GM23338 (cell line): ENCODE measurements at regions not wholly inside any gene's neighbourhood (a gene's known extent, or its start where the extent isn't known, plus 50 kb on each side); places are given as distances from the start of the nearest gene placed in this dataset.
"Not testable (repeated sequence)": the region's sequence is repeated elsewhere in the genome, so short reads cannot be mapped to it uniquely, and the experiment has no call there.

Experiments used
- CREB1 ChIP-seq: fragments of 250-450 bp; sonication (Bioruptor Pico); IDR thresholded peaks from 2 replicates; pipeline ENCODE4 v1.5.0; 2020; ENCODE audit warnings: low read depth, mild to moderate bottlenecking, moderate library complexity
- EZH2 ChIP-seq: fragments of 200-600 bp; sonication (generic); IDR thresholded peaks from one replicate; pipeline ENCODE4 v1.8.0; 2017; ENCODE audit warnings: antibody characterized with exemption, mild to moderate bottlenecking, low read depth; ENCODE audit not compliant: unreplicated experiment
- EZH2phosphoT487 ChIP-seq: fragments of 200-600 bp; sonication (generic); IDR thresholded peaks from one replicate; pipeline ENCODE4 v1.8.1; 2018; ENCODE audit warnings: antibody characterized with exemption; ENCODE audit not compliant: unreplicated experiment
- JUNB ChIP-seq: IDR thresholded peaks from one replicate; pipeline ENCODE4 v1.6.1; 2016; ENCODE audit warnings: antibody characterized with exemption; ENCODE audit not compliant: unreplicated experiment
- POLR2AphosphoS5 ChIP-seq: IDR thresholded peaks from 2 replicates; pipeline ENCODE4 v1.6.1; 2016; ENCODE audit warnings: antibody characterized with exemption, low read depth
- TF ChIP-seq, protein P1 (sequence below), 2 experiments: fragments of 200-600 bp in 1 of 2; sonication (generic) in 1 of 2; conservative IDR thresholded peaks; 2 replicates each; pipeline versions ENCODE4 v1.5.1 to v1.6.1; 2016 to 2017; ENCODE audit warnings: antibody characterized with exemption in 2 of 2, low read depth in 2 of 2, mild to moderate bottlenecking in 2 of 2, moderate library complexity in 1 of 2
- TF ChIP-seq, protein P2 (sequence below): IDR thresholded peaks from one replicate; pipeline ENCODE4 v1.6.1; 2018; ENCODE audit warnings: antibody characterized with exemption; ENCODE audit not compliant: unreplicated experiment
- TF ChIP-seq, protein P3 (sequence below): IDR thresholded peaks from 2 replicates; pipeline ENCODE4 v1.6.1; 2016; ENCODE audit warnings: antibody characterized with exemption

DNA sequence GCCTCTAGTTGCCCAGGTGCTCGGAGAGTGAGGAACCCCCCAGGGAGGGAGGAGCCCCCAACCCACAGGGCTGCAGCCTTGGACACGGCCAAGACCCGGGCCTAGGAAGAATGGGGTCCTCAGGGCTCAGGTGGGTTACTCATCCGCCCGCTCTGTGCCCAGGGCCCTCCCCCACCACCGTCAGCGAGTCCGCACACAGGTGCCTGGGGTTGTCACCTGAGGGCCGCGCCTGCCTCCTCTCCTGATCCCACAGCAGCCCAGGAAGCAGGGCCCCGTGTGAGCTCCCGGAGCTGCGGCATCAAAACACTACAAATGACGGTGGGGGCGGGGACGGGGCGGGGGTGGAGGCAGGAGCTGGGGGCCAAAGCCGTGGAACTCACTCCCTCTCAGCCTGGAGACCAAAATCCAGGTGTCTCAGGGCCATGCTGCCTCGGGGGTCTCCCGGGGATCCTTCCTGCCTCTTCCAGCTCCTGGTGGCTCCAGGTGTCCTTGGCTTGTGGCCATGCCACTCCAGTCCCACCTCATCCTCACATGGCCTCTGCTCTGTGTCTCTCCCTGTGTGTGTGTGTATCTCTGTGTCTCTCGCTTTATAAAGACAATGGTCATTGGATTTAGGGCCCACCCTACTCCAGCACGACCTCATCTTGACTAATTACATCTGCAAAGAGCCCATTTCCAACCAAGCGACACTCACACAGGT is 172.7 kb downstream of the NPIPB11 start:
- TF ChIP-seq, protein P1, sequence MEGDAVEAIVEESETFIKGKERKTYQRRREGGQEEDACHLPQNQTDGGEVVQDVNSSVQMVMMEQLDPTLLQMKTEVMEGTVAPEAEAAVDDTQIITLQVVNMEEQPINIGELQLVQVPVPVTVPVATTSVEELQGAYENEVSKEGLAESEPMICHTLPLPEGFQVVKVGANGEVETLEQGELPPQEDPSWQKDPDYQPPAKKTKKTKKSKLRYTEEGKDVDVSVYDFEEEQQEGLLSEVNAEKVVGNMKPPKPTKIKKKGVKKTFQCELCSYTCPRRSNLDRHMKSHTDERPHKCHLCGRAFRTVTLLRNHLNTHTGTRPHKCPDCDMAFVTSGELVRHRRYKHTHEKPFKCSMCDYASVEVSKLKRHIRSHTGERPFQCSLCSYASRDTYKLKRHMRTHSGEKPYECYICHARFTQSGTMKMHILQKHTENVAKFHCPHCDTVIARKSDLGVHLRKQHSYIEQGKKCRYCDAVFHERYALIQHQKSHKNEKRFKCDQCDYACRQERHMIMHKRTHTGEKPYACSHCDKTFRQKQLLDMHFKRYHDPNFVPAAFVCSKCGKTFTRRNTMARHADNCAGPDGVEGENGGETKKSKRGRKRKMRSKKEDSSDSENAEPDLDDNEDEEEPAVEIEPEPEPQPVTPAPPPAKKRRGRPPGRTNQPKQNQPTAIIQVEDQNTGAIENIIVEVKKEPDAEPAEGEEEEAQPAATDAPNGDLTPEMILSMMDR (conservative IDR thresholded peaks at IDR 0.05; ENCODE audit: low read depth in 2 of 2), result not testable (repeated sequence)
- not testable (repeated sequence) for TF ChIP-seq POLR2AphosphoS5; EZH2; CREB1 (CRISPR knock-in tag); EZH2phosphoT487; JUNB
- TF ChIP-seq, protein P2, sequence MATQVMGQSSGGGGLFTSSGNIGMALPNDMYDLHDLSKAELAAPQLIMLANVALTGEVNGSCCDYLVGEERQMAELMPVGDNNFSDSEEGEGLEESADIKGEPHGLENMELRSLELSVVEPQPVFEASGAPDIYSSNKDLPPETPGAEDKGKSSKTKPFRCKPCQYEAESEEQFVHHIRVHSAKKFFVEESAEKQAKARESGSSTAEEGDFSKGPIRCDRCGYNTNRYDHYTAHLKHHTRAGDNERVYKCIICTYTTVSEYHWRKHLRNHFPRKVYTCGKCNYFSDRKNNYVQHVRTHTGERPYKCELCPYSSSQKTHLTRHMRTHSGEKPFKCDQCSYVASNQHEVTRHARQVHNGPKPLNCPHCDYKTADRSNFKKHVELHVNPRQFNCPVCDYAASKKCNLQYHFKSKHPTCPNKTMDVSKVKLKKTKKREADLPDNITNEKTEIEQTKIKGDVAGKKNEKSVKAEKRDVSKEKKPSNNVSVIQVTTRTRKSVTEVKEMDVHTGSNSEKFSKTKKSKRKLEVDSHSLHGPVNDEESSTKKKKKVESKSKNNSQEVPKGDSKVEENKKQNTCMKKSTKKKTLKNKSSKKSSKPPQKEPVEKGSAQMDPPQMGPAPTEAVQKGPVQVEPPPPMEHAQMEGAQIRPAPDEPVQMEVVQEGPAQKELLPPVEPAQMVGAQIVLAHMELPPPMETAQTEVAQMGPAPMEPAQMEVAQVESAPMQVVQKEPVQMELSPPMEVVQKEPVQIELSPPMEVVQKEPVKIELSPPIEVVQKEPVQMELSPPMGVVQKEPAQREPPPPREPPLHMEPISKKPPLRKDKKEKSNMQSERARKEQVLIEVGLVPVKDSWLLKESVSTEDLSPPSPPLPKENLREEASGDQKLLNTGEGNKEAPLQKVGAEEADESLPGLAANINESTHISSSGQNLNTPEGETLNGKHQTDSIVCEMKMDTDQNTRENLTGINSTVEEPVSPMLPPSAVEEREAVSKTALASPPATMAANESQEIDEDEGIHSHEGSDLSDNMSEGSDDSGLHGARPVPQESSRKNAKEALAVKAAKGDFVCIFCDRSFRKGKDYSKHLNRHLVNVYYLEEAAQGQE, result not testable (repeated sequence)
- TF ChIP-seq, protein P3, sequence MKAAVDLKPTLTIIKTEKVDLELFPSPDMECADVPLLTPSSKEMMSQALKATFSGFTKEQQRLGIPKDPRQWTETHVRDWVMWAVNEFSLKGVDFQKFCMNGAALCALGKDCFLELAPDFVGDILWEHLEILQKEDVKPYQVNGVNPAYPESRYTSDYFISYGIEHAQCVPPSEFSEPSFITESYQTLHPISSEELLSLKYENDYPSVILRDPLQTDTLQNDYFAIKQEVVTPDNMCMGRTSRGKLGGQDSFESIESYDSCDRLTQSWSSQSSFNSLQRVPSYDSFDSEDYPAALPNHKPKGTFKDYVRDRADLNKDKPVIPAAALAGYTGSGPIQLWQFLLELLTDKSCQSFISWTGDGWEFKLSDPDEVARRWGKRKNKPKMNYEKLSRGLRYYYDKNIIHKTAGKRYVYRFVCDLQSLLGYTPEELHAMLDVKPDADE, result not testable (repeated sequence)
